GM23338 (cell line): ENCODE measurements at regions not wholly inside any gene's neighbourhood (a gene's known extent, or its start where the extent isn't known, plus 50 kb on each side); places are given as distances from the start of the nearest gene placed in this dataset.

Source experiments
- ATAC-seq: fragments of 200-7000 bp; cut with Tn5 transposase; 3 replicates; pipeline ENCODE4 v1.9.1; 2020
- DNase-seq: peaks from one replicate; pipeline ENCODE4 v3.0.0-alpha.2; 2015; ENCODE audit warnings: low spot score
- H2AFZ ChIP-seq: fragments of 200-600 bp; sonication (generic); 2 replicates; pipeline ENCODE4 v1.8.0; 2016; ENCODE audit warnings: antibody characterized with exemption, mild to moderate bottlenecking, moderate library complexity
- H3F3A ChIP-seq: fragments of 200-600 bp; sonication (generic); replicated peaks from 2 replicates; pipeline ENCODE4 v1.8.0; 2017; ENCODE audit warnings: antibody characterized with exemption, mixed run types, low read depth
- H3K27ac ChIP-seq: fragments of 200-600 bp; sonication (generic); 2 replicates; pipeline ENCODE4 v1.6.1; 2016; ENCODE audit warnings: low read depth
- H3K27me3 ChIP-seq: fragments of 200-600 bp; sonication (generic); 2 replicates; pipeline ENCODE4 v1.8.0; 2016; ENCODE audit warnings: mild to moderate bottlenecking, mixed run types, moderate library complexity; ENCODE audit not compliant: insufficient read depth
- H3K36me3 ChIP-seq: fragments of 200-600 bp; sonication (generic); 2 replicates; pipeline ENCODE4 v1.8.0; 2016; ENCODE audit warnings: mild to moderate bottlenecking; ENCODE audit not compliant: insufficient read depth
- H3K4me1 ChIP-seq: fragments of 200-600 bp; sonication (generic); 2 replicates; pipeline ENCODE4 v1.8.0; 2016; ENCODE audit warnings: mild to moderate bottlenecking, moderate library complexity; ENCODE audit not compliant: insufficient read depth
- H3K4me2 ChIP-seq: fragments of 200-600 bp; sonication (generic); 2 replicates; pipeline ENCODE4 v1.7.1; 2017; ENCODE audit warnings: mixed run types
- H3K4me3 ChIP-seq: fragments of 200-600 bp; sonication (generic); 2 replicates; pipeline ENCODE4 v1.6.1; 2016; ENCODE audit warnings: mixed run types
- H3K79me2 ChIP-seq: fragments of 200-600 bp; sonication (generic); replicated peaks from 2 replicates; pipeline ENCODE4 v1.8.0; 2017; ENCODE audit warnings: mild to moderate bottlenecking; ENCODE audit not compliant: insufficient read depth
- H3K9me2 ChIP-seq: fragments of 200-600 bp; sonication (generic); 2 replicates; pipeline ENCODE4 v1.8.0; 2017; ENCODE audit not compliant: insufficient read depth
- H4K20me1 ChIP-seq: fragments of 200-600 bp; sonication (generic); replicated peaks from 2 replicates; pipeline ENCODE4 v1.8.0; 2017; ENCODE audit warnings: mild to moderate bottlenecking; ENCODE audit not compliant: insufficient read depth
- H3K27ac Mint-ChIP-seq: 2 replicates; pipeline ENCODE4 v1.8.0; 2020; ENCODE audit warnings: inconsistent platforms, mild to moderate bottlenecking, moderate library complexity, mixed read lengths
- H3K27me3 Mint-ChIP-seq: 3 replicates; pipeline ENCODE4 v1.8.0; 2022; ENCODE audit warnings: low read depth, mild to moderate bottlenecking, moderate library complexity, mixed read lengths, inconsistent platforms; ENCODE audit not compliant: insufficient read depth, poor library complexity
- H3K36me3 Mint-ChIP-seq: 3 replicates; pipeline ENCODE4 v1.8.0; 2021; ENCODE audit warnings: low read depth, mild to moderate bottlenecking, inconsistent platforms, moderate library complexity, mixed read lengths
- H3K4me1 Mint-ChIP-seq: 3 replicates; pipeline ENCODE4 v1.8.0; 2020; ENCODE audit warnings: mild to moderate bottlenecking, inconsistent platforms, mixed read lengths
- H3K4me3 Mint-ChIP-seq: 3 replicates; pipeline ENCODE4 v1.8.0; 2021; ENCODE audit warnings: moderate library complexity, mild to moderate bottlenecking, inconsistent platforms, mixed read lengths
- H3K9me3 Mint-ChIP-seq: 3 replicates; pipeline ENCODE4 v1.8.0; 2020; ENCODE audit warnings: moderate library complexity, mild to moderate bottlenecking, inconsistent platforms, mixed read lengths
- CTCF ChIP-seq, 2 experiments: fragments of 200-600 bp in 1 of 2; sonication (generic) in 1 of 2; conservative IDR thresholded peaks; 2 replicates each; pipeline versions ENCODE4 v1.5.1 to v1.6.1; 2016 to 2017; ENCODE audit warnings: antibody characterized with exemption in 2 of 2, low read depth in 2 of 2, mild to moderate bottlenecking in 2 of 2, moderate library complexity in 1 of 2
- ETS1 ChIP-seq: IDR thresholded peaks from 2 replicates; pipeline ENCODE4 v1.6.1; 2016; ENCODE audit warnings: antibody characterized with exemption
- EZH2 ChIP-seq: fragments of 200-600 bp; sonication (generic); IDR thresholded peaks from one replicate; pipeline ENCODE4 v1.8.0; 2017; ENCODE audit warnings: antibody characterized with exemption, mild to moderate bottlenecking, low read depth; ENCODE audit not compliant: unreplicated experiment
- EZH2phosphoT487 ChIP-seq: fragments of 200-600 bp; sonication (generic); IDR thresholded peaks from one replicate; pipeline ENCODE4 v1.8.1; 2018; ENCODE audit warnings: antibody characterized with exemption; ENCODE audit not compliant: unreplicated experiment
- JUNB ChIP-seq: IDR thresholded peaks from one replicate; pipeline ENCODE4 v1.6.1; 2016; ENCODE audit warnings: antibody characterized with exemption; ENCODE audit not compliant: unreplicated experiment
- NANOG ChIP-seq: IDR thresholded peaks from 2 replicates; pipeline ENCODE4 v1.6.1; 2016; ENCODE audit warnings: antibody characterized with exemption, borderline replicate concordance
- STAT1 ChIP-seq: IDR thresholded peaks from one replicate; pipeline ENCODE4 v1.6.1; 2016; ENCODE audit warnings: antibody characterized with exemption; ENCODE audit not compliant: unreplicated experiment
- ZNF114 ChIP-seq: fragments of 250-450 bp; sonication (Bioruptor Pico); IDR thresholded peaks from 2 replicates; pipeline ENCODE4 v1.5.0; 2020; ENCODE audit warnings: mild to moderate bottlenecking, moderate library complexity
- ZNF331 ChIP-seq: fragments of 250-450 bp; sonication (Bioruptor Pico); IDR thresholded peaks from 2 replicates; pipeline ENCODE4 v1.5.0; 2020; ENCODE audit warnings: low read depth, mild to moderate bottlenecking, moderate library complexity
- ZNF462 ChIP-seq: fragments of 250-450 bp; sonication (Bioruptor Pico); IDR thresholded peaks from 2 replicates; pipeline ENCODE4 v1.5.0; 2020; ENCODE audit warnings: mild to moderate bottlenecking, moderate library complexity

GRCh38 chr19:20254121-20254520, 87.1 kb downstream of the ZNF486 start (continued):
- TF ChIP-seq ETS1 (no peak), ZNF331 (CRISPR knock-in tag) (no peak)

GRCh38 chr19:20252613-20253012, 85.6 kb downstream of the ZNF486 start:
- no peaks in the 10 kb centered on the region for H3F3A ChIP-seq
- H3K27ac Mint-ChIP-seq: no peak overlapping the region
- no peaks in the 10 kb centered on the region for H3K36me3 ChIP-seq
- no peak overlapping the region for H3K4me3 ChIP-seq
- DNase-seq (no peak), ATAC-seq (no peak)
- no peak overlapping the region for H3K4me2 ChIP-seq
- H3K79me2 ChIP-seq: no peaks in the 10 kb centered on the region
- no peak overlapping the region for H3K27ac ChIP-seq
- no peaks in the 10 kb centered on the region for H4K20me1 ChIP-seq
- peak overlapping the region; percentile 38; the same call in 1 of the 2 replicates for H2AFZ ChIP-seq
- peaks cover 2% of the 10 kb centered on the region for H3K27me3 Mint-ChIP-seq
- H3K27me3 ChIP-seq: no peaks in the 10 kb centered on the region
- H3K36me3 Mint-ChIP-seq: no peaks in the 10 kb centered on the region
- no peak overlapping the region for H3K4me3 Mint-ChIP-seq
- peaks cover 43% of the 10 kb centered on the region for H3K4me1 ChIP-seq
- H3K9me2 ChIP-seq: no peaks in the 10 kb centered on the region
- TF ChIP-seq NANOG: no peak
- H3K4me1 Mint-ChIP-seq: peaks cover 39% of the 10 kb centered on the region
- no peaks in the 10 kb centered on the region for H3K9me3 Mint-ChIP-seq

GRCh38 chr19:20250627-20251026, 83.6 kb downstream of the ZNF486 start:
- H3K4me1 Mint-ChIP-seq: peaks cover 42% of the 10 kb centered on the region
- no peaks in the 10 kb centered on the region for H3F3A ChIP-seq
- no peaks in the 10 kb centered on the region for H3K36me3 Mint-ChIP-seq
- H2AFZ ChIP-seq: no peak overlapping the region
- H3K4me3 Mint-ChIP-seq: no peak overlapping the region
- no peaks in the 10 kb centered on the region for H3K9me2 ChIP-seq
- no peak overlapping the region for H3K4me3 ChIP-seq
- DNase-seq: no peak
- no peak overlapping the region for H3K27ac Mint-ChIP-seq
- H3K27ac ChIP-seq: no peak overlapping the region
- H3K4me2 ChIP-seq: no peak overlapping the region
- H3K9me3 Mint-ChIP-seq: no peaks in the 10 kb centered on the region
- peaks cover 2% of the 10 kb centered on the region for H3K27me3 Mint-ChIP-seq
- H3K36me3 ChIP-seq: no peaks in the 10 kb centered on the region
- peaks cover 48% of the 10 kb centered on the region for H3K4me1 ChIP-seq
- no peaks in the 10 kb centered on the region for H3K27me3 ChIP-seq
- no peaks in the 10 kb centered on the region for H4K20me1 ChIP-seq
- ATAC-seq: no peak
- H3K79me2 ChIP-seq: no peaks in the 10 kb centered on the region
- TF ChIP-seq ZNF114 (CRISPR knock-in tag) (no peak), ETS1 (no peak), NANOG (no peak), ZNF331 (CRISPR knock-in tag) (no peak), JUNB (no peak), STAT1 (no peak), EZH2 (no peak), CTCF (conservative IDR thresholded peaks at IDR 0.05; ENCODE audit: low read depth in 2 of 2) (no peak), EZH2phosphoT487 (no peak), ZNF462 (CRISPR knock-in tag) (no peak)
